Right cardiac atrium (tissue), 5 donors: ENCODE measurements at regions not wholly inside any gene's neighbourhood (a gene's known extent, or its start where the extent isn't known, plus 50 kb on each side); places are given as distances from the start of the nearest gene placed in this dataset.

Source experiments
- ATAC-seq, 2 donors: fragments of 200-7000 bp; cut with Tn5 transposase; one replicate each; pipeline versions ENCODE4 v1.8.0 to v1.9.1; 2020; ENCODE audit warnings: moderate library complexity in 2 of 2, mild to moderate bottlenecking in 1 of 2
- DNase-seq, 3 donors: peaks; one replicate each; pipeline ENCODE4 v3.0.0-alpha.2; 2020
- H3K27ac ChIP-seq: one replicate; pipeline ENCODE4 v1.5.1; 2013; ENCODE audit warnings: mild to moderate bottlenecking, low read length, control low read depth, moderate library complexity
- H3K27me3 ChIP-seq: one replicate; pipeline ENCODE4 v1.6.1; 2013; ENCODE audit not compliant: control insufficient read depth, insufficient read depth
- H3K4me1 ChIP-seq: one replicate; pipeline ENCODE4 v1.6.1; 2013; ENCODE audit warnings: low read length; ENCODE audit not compliant: control insufficient read depth, insufficient read depth
- H3K4me3 ChIP-seq: one replicate; pipeline ENCODE4 v1.5.1; 2013; ENCODE audit warnings: low read length, control low read depth
- H3K9me3 ChIP-seq: one replicate; pipeline ENCODE4 v1.6.1; 2013; ENCODE audit warnings: low read length; ENCODE audit not compliant: control insufficient read depth
- WGBS: extraction: QIAGEN DNeasy Blood & Tissue Kit; methylation state at CpG from one replicate; pipeline ENCODE4 v1.1.7; 2013; 5-methylcytosine and 5-hydroxymethylcytosine counted together
- intact Hi-C, 4 donors: fragments of 100-400 bp; cut with DNase I; formaldehyde crosslinking; loops; one replicate each; pipeline versions ENCODE4 v1.11.0 to v1.14.0; 2022 to 2023
- donor health status: healthy with polysubstance abuse.
- donor health status: DM: no; HTN: yes; CAD: no.
- donor health status: DM: no; HTN: no; CAD: no.
- donor health status: DM: no; HTN: yes; CAD: no; lungs with severe emphysema.
- donor health status: DM: yes; HTN: yes; CAD: no.

- intact Hi-C loops = no loop called here
- DNase-seq = peak in 1 of 3 donors; percentile 49
- 35% methylated on average over 8 of the region's 8 CpGs for WGBS
These were observed 219.0 kb downstream of the SH3BP4 start for GRCh38 chr2:235170536-235171521.

GRCh38 chr2:235171550-235172031 is 219.8 kb downstream of the SH3BP4 start:
- Histone ChIP-seq H3K4me1 (peaks cover 2% of the 10 kb centered on the region), H3K27ac (no peak overlapping the region), H3K27me3 (no peaks in the 10 kb centered on the region), H3K4me3 (no peak overlapping the region), H3K9me3 (no peaks in the 10 kb centered on the region)
- WGBS = 52% methylated on average over 4 of the region's 4 CpGs
- DNase-seq (no peak), ATAC-seq (peak; percentile 27 to 52)
- intact Hi-C loops = no loop called here

More at GRCh38 chr2:235170536-235171521, 219.0 kb downstream of the SH3BP4 start:
- Histone ChIP-seq H3K4me1 (peaks cover 2% of the 10 kb centered on the region), H3K27ac (no peak overlapping the region), H3K4me3 (no peak overlapping the region), H3K27me3 (no peaks in the 10 kb centered on the region), H3K9me3 (no peaks in the 10 kb centered on the region)
- peak; percentile 36 to 55 for ATAC-seq

- Histone ChIP-seq H3K27me3 (no peaks in the 10 kb centered on the region), H3K27ac (no peak overlapping the region), H3K9me3 (no peaks in the 10 kb centered on the region), H3K4me1 (no peaks in the 10 kb centered on the region), H3K4me3 (no peak overlapping the region)
- no peak for DNase-seq
- intact Hi-C loops = no loop called here
- WGBS = 94% methylated on average over 6 of the region's 6 CpGs
- no peak for ATAC-seq
These were observed 228.8 kb downstream of the SH3BP4 start for GRCh38 chr2:235180642-235181041.

GRCh38 chr2:235183786-235184185 is 232.0 kb downstream of the SH3BP4 start:
- Histone ChIP-seq H3K4me1 (no peaks in the 10 kb centered on the region), H3K9me3 (no peaks in the 10 kb centered on the region), H3K4me3 (no peak overlapping the region), H3K27ac (no peak overlapping the region), H3K27me3 (no peaks in the 10 kb centered on the region)
- intact Hi-C loops = no loop called here
- no peak for DNase-seq
- ATAC-seq = no peak

- DNase-seq (no peak), ATAC-seq (no peak)
- no peaks in the 10 kb centered on the region for H3K9me3 ChIP-seq
- no peaks in the 10 kb centered on the region for H3K4me1 ChIP-seq
- H3K27ac ChIP-seq = no peak overlapping the region
- H3K27me3 ChIP-seq = no peaks in the 10 kb centered on the region
- WGBS = 85% methylated on average over 8 of the region's 8 CpGs
- H3K4me3 ChIP-seq = no peak overlapping the region
- intact Hi-C loops = no loop called here
These were observed 236.0 kb downstream of the SH3BP4 start for GRCh38 chr2:235187806-235188205.

GRCh38 chr2:235191486-235191885 is 239.7 kb downstream of the SH3BP4 start:
- ATAC-seq (no peak), DNase-seq (no peak)
- H3K4me3 ChIP-seq = no peak overlapping the region
- WGBS = 65% methylated on average over 15 of the region's 15 CpGs
- H3K9me3 ChIP-seq = no peaks in the 10 kb centered on the region
- no peaks in the 10 kb centered on the region for H3K4me1 ChIP-seq
- no peaks in the 10 kb centered on the region for H3K27me3 ChIP-seq
- intact Hi-C loops = no loop called here
- H3K27ac ChIP-seq = no peak overlapping the region

GRCh38 chr2:235191978-235192377 is 240.2 kb downstream of the SH3BP4 start:
- ATAC-seq (peak in 1 of 2 donors; percentile 36), DNase-seq (peak in 2 of 3 donors; percentile 27 to 57)
- Histone ChIP-seq H3K27ac (no peak overlapping the region), H3K4me3 (no peak overlapping the region), H3K9me3 (no peaks in the 10 kb centered on the region), H3K4me1 (no peaks in the 10 kb centered on the region), H3K27me3 (no peaks in the 10 kb centered on the region)
- WGBS = 76% methylated on average over 15 of the region's 15 CpGs
- intact Hi-C loops = no loop called here

- no peak overlapping the region for H3K4me3 ChIP-seq
- no peaks in the 10 kb centered on the region for H3K4me1 ChIP-seq
- 84% methylated on average over 2 of the region's 2 CpGs for WGBS
- intact Hi-C loops = no loop called here
- DNase-seq = no peak
- no peak for ATAC-seq
- H3K27ac ChIP-seq = no peak overlapping the region
- no peaks in the 10 kb centered on the region for H3K27me3 ChIP-seq
- no peaks in the 10 kb centered on the region for H3K9me3 ChIP-seq
These were observed 242.5 kb downstream of the SH3BP4 start for GRCh38 chr2:235194351-235194750.

GRCh38 chr2:235194836-235195235 is 243.0 kb downstream of the SH3BP4 start:
- ATAC-seq = no peak
- no peaks in the 10 kb centered on the region for H3K4me1 ChIP-seq
- 89% methylated on average over 3 of the region's 3 CpGs for WGBS
- no peak for DNase-seq
- H3K27ac ChIP-seq = no peak overlapping the region
- intact Hi-C loops = no loop called here
- no peaks in the 10 kb centered on the region for H3K9me3 ChIP-seq
- no peak overlapping the region for H3K4me3 ChIP-seq
- H3K27me3 ChIP-seq = no peaks in the 10 kb centered on the region

GRCh38 chr2:235195921-235196320 is 244.1 kb downstream of the SH3BP4 start:
- H3K4me3 ChIP-seq = no peak overlapping the region
- H3K4me1 ChIP-seq = no peaks in the 10 kb centered on the region
- DNase-seq = no peak
- no peak for ATAC-seq
- H3K27ac ChIP-seq = no peak overlapping the region
- intact Hi-C loops = no loop called here
- H3K27me3 ChIP-seq = no peaks in the 10 kb centered on the region
- H3K9me3 ChIP-seq = no peaks in the 10 kb centered on the region
- 88% methylated on average over 5 of the region's 5 CpGs for WGBS

GRCh38 chr2:235199128-235199527 is 247.3 kb downstream of the SH3BP4 start:
- Histone ChIP-seq H3K4me1 (no peaks in the 10 kb centered on the region), H3K4me3 (no peak overlapping the region), H3K27ac (no peak overlapping the region), H3K9me3 (no peaks in the 10 kb centered on the region), H3K27me3 (no peaks in the 10 kb centered on the region)
- WGBS = 91% methylated on average over 9 of the region's 9 CpGs
- intact Hi-C loops = no loop called here
- DNase-seq (no peak), ATAC-seq (no peak)
